Tibial nerve (tissue), 4 donors: ENCODE measurements at regions not wholly inside any gene's neighbourhood (a gene's known extent, or its start where the extent isn't known, plus 50 kb on each side); places are given as distances from the start of the nearest gene placed in this dataset.

Source experiments
- DNase-seq, 2 donors: peaks; one replicate each; pipeline ENCODE4 v3.0.0-alpha.2; 2019; ENCODE audit warnings: low spot score in 2 of 2
- H3K27ac ChIP-seq, 4 donors: fragments of 200-600 bp; sonication (generic) in 3 of 4; one replicate each; pipeline ENCODE4 v1.5.1; 2017 to 2019; ENCODE audit warnings: mild to moderate bottlenecking in 1 of 4
- H3K27me3 ChIP-seq, 2 donors: fragments of 200-600 bp; sonication (generic) in 1 of 2; one replicate each; pipeline versions ENCODE4 v1.5.1 to v1.6.0; 2017 to 2019
- H3K36me3 ChIP-seq, 3 donors: fragments of 200-600 bp; sonication (generic); one replicate each; pipeline ENCODE4 v1.5.1; 2018 to 2019
- H3K4me1 ChIP-seq, 4 donors: fragments of 200-600 bp; sonication (generic) in 3 of 4; one replicate each; pipeline ENCODE4 v1.5.1; 2017 to 2019
- H3K4me3 ChIP-seq, 4 donors: fragments of 200-600 bp; sonication (generic) in 3 of 4; one replicate each; pipeline ENCODE4 v1.5.1; 2017 to 2019; ENCODE audit warnings: mild to moderate bottlenecking in 1 of 4, moderate library complexity in 1 of 4
- H3K9me3 ChIP-seq, 4 donors: fragments of 200-600 bp; sonication (generic) in 3 of 4; one replicate each; pipeline ENCODE4 v1.5.1; 2017 to 2019
- EP300 ChIP-seq, 2 donors: sonication (generic); formaldehyde crosslinking; IDR thresholded peaks; one replicate each; pipeline ENCODE4 v1.6.1; 2017; ENCODE audit warnings: antibody characterized with exemption in 2 of 2, mild to moderate bottlenecking in 1 of 2
- POLR2A ChIP-seq, 2 donors: fragments of 450-650 bp; IDR thresholded peaks; one replicate each; pipeline ENCODE4 v1.6.1; 2017; ENCODE audit warnings: antibody characterized with exemption in 2 of 2, mild to moderate bottlenecking in 2 of 2, moderate library complexity in 2 of 2
- WGBS, 2 donors: methylation state at CpG; one replicate each; pipeline ENCODE4 v1.1.5; 2018; 5-methylcytosine and 5-hydroxymethylcytosine counted together
- TF ChIP-seq, protein P1 (sequence below), 5 experiments: fragments of 200-600 bp in 3 of 5; fragments of 450-650 bp in 2 of 5; sonication (generic) in 3 of 5; IDR thresholded peaks; one replicate each; pipeline ENCODE4 v1.5.1; 2016 to 2019; ENCODE audit warnings: antibody characterized with exemption in 5 of 5, mild to moderate bottlenecking in 3 of 5, moderate library complexity in 2 of 5

DNA sequence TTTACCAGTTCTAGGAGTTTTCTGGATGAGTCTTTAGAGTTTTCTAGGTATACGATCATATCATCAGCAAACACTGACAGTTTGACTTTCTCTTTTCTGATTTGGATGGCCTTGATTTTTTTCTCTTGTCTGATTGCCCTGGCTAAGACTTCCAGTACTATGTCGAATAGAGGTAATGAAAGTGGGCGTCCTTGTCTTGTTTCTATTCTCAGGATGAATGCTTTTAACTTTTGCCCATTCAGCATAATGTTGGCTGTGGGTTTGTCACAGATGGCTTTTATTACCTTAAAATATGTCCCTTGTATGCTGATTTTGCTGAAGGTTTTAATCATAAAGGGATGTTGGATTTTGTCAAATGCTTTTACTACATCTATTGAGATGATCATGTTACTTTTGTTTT is 223.2 kb upstream of the COBL start:
- Histone ChIP-seq H3K9me3 (peaks cover 0 to 22% (median 0%) of the 10 kb centered on the region in 4 donors), H3K27me3 (no peaks in the 10 kb centered on the region), H3K36me3 (no peaks in the 10 kb centered on the region), H3K4me3 (no peak overlapping the region), H3K4me1 (no peaks in the 10 kb centered on the region), H3K27ac (no peak overlapping the region)
- WGBS, 2 donors, result 79 to 82% methylated on average over 3 of the region's 3 CpGs
- no peak for DNase-seq
- TF ChIP-seq POLR2A (IDR thresholded peaks at IDR 0.05) (no peak), EP300 (IDR thresholded peaks at IDR 0.05) (no peak)
- TF ChIP-seq, protein P1, sequence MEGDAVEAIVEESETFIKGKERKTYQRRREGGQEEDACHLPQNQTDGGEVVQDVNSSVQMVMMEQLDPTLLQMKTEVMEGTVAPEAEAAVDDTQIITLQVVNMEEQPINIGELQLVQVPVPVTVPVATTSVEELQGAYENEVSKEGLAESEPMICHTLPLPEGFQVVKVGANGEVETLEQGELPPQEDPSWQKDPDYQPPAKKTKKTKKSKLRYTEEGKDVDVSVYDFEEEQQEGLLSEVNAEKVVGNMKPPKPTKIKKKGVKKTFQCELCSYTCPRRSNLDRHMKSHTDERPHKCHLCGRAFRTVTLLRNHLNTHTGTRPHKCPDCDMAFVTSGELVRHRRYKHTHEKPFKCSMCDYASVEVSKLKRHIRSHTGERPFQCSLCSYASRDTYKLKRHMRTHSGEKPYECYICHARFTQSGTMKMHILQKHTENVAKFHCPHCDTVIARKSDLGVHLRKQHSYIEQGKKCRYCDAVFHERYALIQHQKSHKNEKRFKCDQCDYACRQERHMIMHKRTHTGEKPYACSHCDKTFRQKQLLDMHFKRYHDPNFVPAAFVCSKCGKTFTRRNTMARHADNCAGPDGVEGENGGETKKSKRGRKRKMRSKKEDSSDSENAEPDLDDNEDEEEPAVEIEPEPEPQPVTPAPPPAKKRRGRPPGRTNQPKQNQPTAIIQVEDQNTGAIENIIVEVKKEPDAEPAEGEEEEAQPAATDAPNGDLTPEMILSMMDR (IDR thresholded peaks at IDR 0.05), result no peak

DNA sequence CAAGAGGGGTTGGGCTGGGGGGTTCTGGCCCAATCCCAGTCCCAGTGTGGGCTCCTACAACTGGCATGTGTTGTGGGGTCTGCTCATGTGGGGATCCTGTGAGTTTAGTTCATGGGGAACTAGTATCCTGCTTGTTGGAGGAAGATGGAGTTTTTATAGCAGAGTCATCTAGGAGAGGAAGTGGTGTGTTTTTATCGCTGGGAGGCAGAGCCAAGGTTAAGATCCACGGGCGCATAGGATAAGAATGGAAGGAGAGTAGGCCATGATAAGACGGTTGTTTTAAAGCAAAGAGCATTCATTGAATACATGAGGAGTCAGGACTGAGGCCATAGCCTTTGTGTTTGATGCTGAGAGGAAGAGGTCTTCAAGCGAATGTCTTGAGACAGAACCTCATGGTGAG is 211.6 kb upstream of the COBL start:
- TF ChIP-seq, protein P1 (IDR thresholded peaks at IDR 0.05), result no peak
- TF ChIP-seq POLR2A (IDR thresholded peaks at IDR 0.05) (no peak), EP300 (IDR thresholded peaks at IDR 0.05) (no peak)
- no peak overlapping the region for H3K27ac ChIP-seq
- 92% methylated on average over 5 of the region's 5 CpGs; no CpG with 5 or more reads in 1 of the 2 donors for WGBS, 2 donors
- no peaks in the 10 kb centered on the region for H3K4me1 ChIP-seq
- no peaks in the 10 kb centered on the region for H3K27me3 ChIP-seq
- no peak overlapping the region for H3K4me3 ChIP-seq
- DNase-seq, result no peak
- H3K36me3 ChIP-seq, result no peaks in the 10 kb centered on the region
- no peaks in the 10 kb centered on the region for H3K9me3 ChIP-seq

DNA sequence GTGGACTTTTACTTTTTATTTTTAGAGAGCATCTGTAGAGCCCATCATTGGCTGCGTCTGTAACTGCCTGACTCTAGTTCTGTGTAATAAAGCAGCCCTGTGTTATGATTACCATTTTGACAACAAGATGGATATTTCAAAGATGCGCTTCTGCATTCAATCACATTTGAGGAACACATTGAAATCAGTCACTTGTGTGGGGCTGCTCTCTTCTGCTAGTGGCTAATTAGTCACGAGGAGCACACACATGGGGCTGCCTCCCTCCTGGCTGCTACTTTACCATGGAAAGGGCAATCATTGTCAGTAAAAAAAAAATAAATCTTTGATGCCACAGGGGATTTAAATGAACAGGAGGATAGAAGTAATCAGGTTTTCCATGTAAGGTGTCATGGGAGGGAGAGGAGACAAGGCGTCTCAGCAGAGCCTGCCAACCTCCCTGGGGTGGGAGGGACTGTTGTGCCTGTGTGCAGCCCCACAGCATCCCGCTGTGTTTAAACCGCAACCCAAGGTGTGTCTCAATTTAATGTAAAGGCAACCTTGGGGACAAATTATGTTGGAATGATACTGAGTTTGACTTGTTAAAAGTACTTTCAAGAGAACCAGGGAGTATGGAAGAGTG is 205.2 kb upstream of the COBL start:
- no peak overlapping the region for H3K27ac ChIP-seq
- 67 to 74% methylated on average over 6 of the region's 6 CpGs for WGBS, 2 donors
- H3K36me3 ChIP-seq, result no peaks in the 10 kb centered on the region
- H3K4me3 ChIP-seq, result no peak overlapping the region
- DNase-seq, result no peak
- no peaks in the 10 kb centered on the region for H3K27me3 ChIP-seq
- H3K4me1 ChIP-seq, result no peaks in the 10 kb centered on the region
- TF ChIP-seq, protein P1 (IDR thresholded peaks at IDR 0.05), result no peak
- no peak for TF ChIP-seq EP300 (IDR thresholded peaks at IDR 0.05)
- no peak for TF ChIP-seq POLR2A (IDR thresholded peaks at IDR 0.05)
- no peaks in the 10 kb centered on the region for H3K9me3 ChIP-seq

DNA sequence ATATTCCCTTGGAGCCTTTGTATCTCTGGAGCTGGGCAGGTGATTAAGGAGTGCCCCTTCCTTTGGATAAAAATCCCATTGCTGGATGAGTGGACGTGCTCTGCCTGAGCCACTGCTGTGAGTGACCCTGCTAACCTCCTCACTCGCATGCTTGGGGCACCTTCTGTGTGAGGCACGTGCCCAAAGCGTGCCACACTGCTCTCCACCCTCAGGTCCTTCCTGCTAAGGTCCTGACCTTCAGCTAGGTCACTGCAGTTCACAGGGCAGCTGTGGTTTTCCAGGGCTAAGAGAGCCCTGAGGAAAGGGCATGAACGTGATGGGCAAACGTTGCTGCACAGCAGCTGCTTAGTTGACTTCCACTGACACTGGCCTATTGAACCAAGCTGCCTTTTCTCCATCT is 204.4 kb upstream of the COBL start:
- WGBS, 2 donors, result 22 to 25% methylated on average over 6 of the region's 6 CpGs

DNA sequence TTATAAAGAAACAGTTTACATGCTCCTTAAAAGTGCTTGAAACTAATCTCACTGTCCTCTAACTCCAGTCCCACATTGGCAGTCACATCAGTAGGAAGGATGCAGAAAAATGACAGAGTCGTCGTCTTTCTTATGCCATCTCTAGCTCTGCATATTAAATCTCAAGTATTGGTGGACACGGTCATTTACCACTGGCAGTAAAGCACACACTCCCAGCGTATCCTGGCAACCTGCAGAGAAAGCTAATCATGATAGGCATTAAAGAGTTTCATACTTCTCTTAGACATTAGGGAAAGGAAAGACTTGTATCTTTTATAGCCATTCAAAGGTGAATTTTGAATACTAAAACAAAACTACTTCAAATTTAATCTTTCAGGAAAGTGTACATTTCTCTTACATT is 202.0 kb upstream of the COBL start:
- 81 to 83% methylated on average over 4 of the region's 4 CpGs for WGBS, 2 donors

More for the DNA sequence above, 204.4 kb upstream of the COBL start:
- Histone ChIP-seq H3K9me3 (no peaks in the 10 kb centered on the region), H3K27ac (no peak overlapping the region), H3K4me3 (no peak overlapping the region), H3K36me3 (no peaks in the 10 kb centered on the region), H3K4me1 (no peaks in the 10 kb centered on the region), H3K27me3 (no peaks in the 10 kb centered on the region)
- no peak for DNase-seq
- TF ChIP-seq, protein P1 (IDR thresholded peaks at IDR 0.05), result no peak
- TF ChIP-seq EP300 (IDR thresholded peaks at IDR 0.05) (no peak), POLR2A (IDR thresholded peaks at IDR 0.05) (no peak)

More for the DNA sequence above, 202.0 kb upstream of the COBL start:
- Histone ChIP-seq H3K36me3 (no peaks in the 10 kb centered on the region), H3K9me3 (no peaks in the 10 kb centered on the region), H3K4me1 (no peaks in the 10 kb centered on the region), H3K27me3 (no peaks in the 10 kb centered on the region), H3K4me3 (no peak overlapping the region), H3K27ac (no peak overlapping the region)
- no peak for DNase-seq
- TF ChIP-seq, protein P1 (IDR thresholded peaks at IDR 0.05), result no peak
- TF ChIP-seq POLR2A (IDR thresholded peaks at IDR 0.05) (no peak), EP300 (IDR thresholded peaks at IDR 0.05) (no peak)
